Thoracic aorta (tissue), 2 donors: ENCODE measurements at regions not wholly inside any gene's neighbourhood (a gene's known extent, or its start where the extent isn't known, plus 50 kb on each side); places are given as distances from the start of the nearest gene placed in this dataset.

ENCODE experiments used
- ATAC-seq: fragments of 150-250 bp; one replicate; pipeline ENCODE4 v1.8.0; 2017; ENCODE audit warnings: low read depth; ENCODE audit not compliant: insufficient number of reproducible peaks, low FRiP score
- DNase-seq: peaks from one replicate; pipeline ENCODE4 v3.0.0-alpha.2; 2020; ENCODE audit warnings: low spot score
- H3K27ac ChIP-seq, 2 donors: fragments of 200-600 bp; sonication (generic); 1 replicate in 1 of 2; 2 replicates in 1 of 2; pipeline ENCODE4 v1.5.1; 2016; ENCODE audit warnings: mild to moderate bottlenecking in 2 of 2, moderate library complexity in 2 of 2
- H3K27me3 ChIP-seq: fragments of 200-600 bp; sonication (generic); replicated peaks from 2 replicates; pipeline ENCODE4 v1.6.0; 2016; ENCODE audit warnings: mild to moderate bottlenecking; ENCODE audit not compliant: insufficient read depth
- H3K36me3 ChIP-seq: fragments of 200-600 bp; sonication (generic); one replicate; pipeline ENCODE4 v1.5.1; 2016
- H3K4me1 ChIP-seq, 2 donors: fragments of 200-600 bp; sonication (generic); 1 replicate in 1 of 2; 2 replicates in 1 of 2; pipeline versions ENCODE4 v1.5.1 to v1.6.0; 2016; ENCODE audit warnings: low read depth in 2 of 2, mild to moderate bottlenecking in 1 of 2; ENCODE audit not compliant: control insufficient read depth in 1 of 2
- H3K4me3 ChIP-seq: fragments of 200-600 bp; sonication (generic); 2 replicates; pipeline ENCODE4 v1.5.1; 2016; ENCODE audit warnings: mild to moderate bottlenecking
- H3K9me3 ChIP-seq: fragments of 200-600 bp; sonication (generic); 2 replicates; pipeline ENCODE4 v1.5.1; 2016
- TF ChIP-seq, protein P1 (sequence below): fragments of 200-600 bp; sonication (generic); IDR thresholded peaks from one replicate; pipeline ENCODE4 v1.5.1; 2019; ENCODE audit warnings: antibody characterized with exemption

GRCh38 chr2:21382701-21383520 is 259.1 kb downstream of the TDRD15 start:
- H3K4me3 ChIP-seq, result no peak overlapping the region
- ATAC-seq, result no peak
- H3K27ac ChIP-seq, result no peak overlapping the region

DNA sequence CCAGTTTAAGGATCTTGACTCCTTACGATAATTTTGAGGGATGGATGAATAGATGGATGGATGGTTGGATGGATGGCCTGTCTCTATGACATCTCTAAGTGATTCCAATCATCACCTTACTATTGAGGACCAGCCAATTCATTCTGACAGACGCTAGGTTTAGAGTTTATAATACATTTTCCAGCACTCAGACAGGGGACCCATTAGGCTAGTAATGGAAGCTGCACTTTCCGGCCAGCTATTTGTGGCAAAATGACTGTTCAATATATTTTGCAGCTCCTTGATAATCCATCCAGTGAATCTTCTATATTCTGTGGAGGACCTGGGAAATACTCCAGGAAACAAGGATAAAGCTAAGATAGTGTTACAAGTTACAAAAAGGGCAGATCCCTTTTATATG is 262.9 kb downstream of the TDRD15 start:
- TF ChIP-seq, protein P1, sequence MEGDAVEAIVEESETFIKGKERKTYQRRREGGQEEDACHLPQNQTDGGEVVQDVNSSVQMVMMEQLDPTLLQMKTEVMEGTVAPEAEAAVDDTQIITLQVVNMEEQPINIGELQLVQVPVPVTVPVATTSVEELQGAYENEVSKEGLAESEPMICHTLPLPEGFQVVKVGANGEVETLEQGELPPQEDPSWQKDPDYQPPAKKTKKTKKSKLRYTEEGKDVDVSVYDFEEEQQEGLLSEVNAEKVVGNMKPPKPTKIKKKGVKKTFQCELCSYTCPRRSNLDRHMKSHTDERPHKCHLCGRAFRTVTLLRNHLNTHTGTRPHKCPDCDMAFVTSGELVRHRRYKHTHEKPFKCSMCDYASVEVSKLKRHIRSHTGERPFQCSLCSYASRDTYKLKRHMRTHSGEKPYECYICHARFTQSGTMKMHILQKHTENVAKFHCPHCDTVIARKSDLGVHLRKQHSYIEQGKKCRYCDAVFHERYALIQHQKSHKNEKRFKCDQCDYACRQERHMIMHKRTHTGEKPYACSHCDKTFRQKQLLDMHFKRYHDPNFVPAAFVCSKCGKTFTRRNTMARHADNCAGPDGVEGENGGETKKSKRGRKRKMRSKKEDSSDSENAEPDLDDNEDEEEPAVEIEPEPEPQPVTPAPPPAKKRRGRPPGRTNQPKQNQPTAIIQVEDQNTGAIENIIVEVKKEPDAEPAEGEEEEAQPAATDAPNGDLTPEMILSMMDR, result no peak
- Histone ChIP-seq H3K9me3 (no peaks in the 10 kb centered on the region), H3K27me3 (no peaks in the 10 kb centered on the region), H3K4me1 (no peaks in the 10 kb centered on the region), H3K4me3 (no peak overlapping the region), H3K27ac (no peak overlapping the region), H3K36me3 (no peaks in the 10 kb centered on the region)
- no peak for ATAC-seq
- no peak for DNase-seq

More at GRCh38 chr2:21382701-21383520, 259.1 kb downstream of the TDRD15 start:
- no peak for DNase-seq
- Histone ChIP-seq H3K27me3 (no peaks in the 10 kb centered on the region), H3K9me3 (no peaks in the 10 kb centered on the region), H3K36me3 (no peaks in the 10 kb centered on the region), H3K4me1 (no peaks in the 10 kb centered on the region)
- TF ChIP-seq, protein P1, result no peak

GRCh38 chr2:21392649-21393048 is 268.9 kb downstream of the TDRD15 start:
- ATAC-seq (no peak), DNase-seq (no peak)

DNA sequence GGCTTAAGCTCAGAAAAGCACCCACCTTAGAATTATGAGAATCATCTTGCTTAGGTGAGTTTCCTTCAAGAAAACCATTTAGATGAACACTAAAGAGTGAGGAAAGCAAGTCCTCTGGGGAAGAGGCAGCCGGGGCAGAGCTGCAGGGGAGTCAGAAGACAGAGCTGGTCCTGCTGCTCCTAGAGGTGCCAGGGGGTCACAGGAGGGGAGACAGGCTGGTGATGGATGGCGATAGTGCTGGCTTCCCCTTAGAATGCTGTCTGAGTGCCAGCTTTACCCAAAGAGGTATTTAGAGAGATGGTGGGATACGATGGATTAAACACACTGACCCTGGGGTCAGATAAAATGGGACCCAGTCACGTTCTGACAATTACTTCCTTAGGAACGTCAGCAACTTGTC is 269.4 kb downstream of the TDRD15 start:
- TF ChIP-seq, protein P1, result no peak
- no peak for ATAC-seq
- no peaks in the 10 kb centered on the region for H3K4me1 ChIP-seq

More at GRCh38 chr2:21392649-21393048, 268.9 kb downstream of the TDRD15 start:
- Histone ChIP-seq H3K4me3 (no peak overlapping the region), H3K27ac (no peak overlapping the region), H3K4me1 (no peaks in the 10 kb centered on the region), H3K36me3 (no peaks in the 10 kb centered on the region), H3K9me3 (no peaks in the 10 kb centered on the region), H3K27me3 (no peaks in the 10 kb centered on the region)
- TF ChIP-seq, protein P1, result no peak

DNA sequence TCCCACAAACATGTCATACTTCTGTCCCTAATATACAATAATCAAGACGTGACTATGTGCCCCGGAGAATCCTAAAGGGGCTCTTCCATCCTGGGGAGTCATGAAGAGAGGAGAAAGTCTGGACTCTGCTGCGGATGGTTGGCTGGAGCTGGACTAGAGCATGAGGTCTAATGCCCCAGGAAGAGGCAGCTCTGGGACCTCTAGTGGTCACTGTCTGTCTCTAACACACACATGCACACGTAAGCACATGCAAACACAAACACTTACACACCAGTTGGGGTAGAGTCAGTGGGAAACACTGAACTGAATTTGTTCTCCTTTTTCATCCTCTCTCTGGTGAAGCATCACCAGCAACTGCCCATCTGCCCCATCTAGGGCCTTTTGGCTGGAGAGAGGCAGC is 271.6 kb downstream of the TDRD15 start:
- TF ChIP-seq, protein P1, result no peak
- Histone ChIP-seq H3K4me1 (no peaks in the 10 kb centered on the region), H3K27ac (no peak overlapping the region), H3K27me3 (no peaks in the 10 kb centered on the region), H3K4me3 (no peak overlapping the region), H3K9me3 (no peaks in the 10 kb centered on the region), H3K36me3 (no peaks in the 10 kb centered on the region)
- no peak for ATAC-seq
- DNase-seq, result no peak

More for the DNA sequence above, 269.4 kb downstream of the TDRD15 start:
- no peak for DNase-seq
- Histone ChIP-seq H3K36me3 (no peaks in the 10 kb centered on the region), H3K27ac (no peak overlapping the region), H3K4me3 (no peak overlapping the region), H3K27me3 (no peaks in the 10 kb centered on the region), H3K9me3 (no peaks in the 10 kb centered on the region)
